ENCODE measurements at regions not wholly inside any gene's neighbourhood (a gene's known extent, or its start where the extent isn't known, plus 50 kb on each side); places are given as distances from the start of the nearest gene placed in this dataset.

GRCh38 chr2:139469985-139470384, 689.8 kb upstream of the NXPH2 start:
- TF ChIP-seq GATA2 (IDR thresholded peaks at IDR 0.05; ENCODE audit: low read depth, low read length) (no peak), GATA3 (IDR thresholded peaks at IDR 0.05; ENCODE audit: low read depth, low read length) (no peak)
